OCI-LY3 (cell line): ENCODE measurements at regions not wholly inside any gene's neighbourhood (a gene's known extent, or its start where the extent isn't known, plus 50 kb on each side); places are given as distances from the start of the nearest gene placed in this dataset.

ENCODE experiments used
- H2AFZ ChIP-seq: fragments of 200-600, 300-600 bp; shearing (Covaris generic); 2 replicates; pipeline ENCODE4 v1.6.0; 2014; ENCODE audit warnings: antibody characterized with exemption, low read depth, low read length
- H3K27ac ChIP-seq: fragments of 200-600, 300-600 bp; sonication (generic); 2 replicates; pipeline ENCODE4 v1.5.1; 2014; ENCODE audit warnings: mild to moderate bottlenecking, low read length, moderate library complexity, mixed read lengths
- H3K27me3 ChIP-seq: fragments of 200-600, 300-600 bp; sonication (generic); 2 replicates; pipeline ENCODE4 v1.6.1; 2014; ENCODE audit warnings: low read depth, low read length, mixed read lengths
- H3K36me3 ChIP-seq: fragments of 200-600, 300-600 bp; sonication (generic); replicated peaks from 2 replicates; pipeline ENCODE3; 2014; ENCODE audit warnings: low read depth, low read length, mixed read lengths
- H3K4me1 ChIP-seq: fragments of 300-600, 200-600 bp; sonication (generic); 2 replicates; pipeline ENCODE4 v1.6.1; 2014; ENCODE audit warnings: low read length, mixed read lengths
- H3K4me2 ChIP-seq: fragments of 200-600, 300-600 bp; sonication (generic); 2 replicates; pipeline ENCODE4 v1.6.1; 2014; ENCODE audit warnings: low read length, mixed read lengths
- H3K4me3 ChIP-seq: fragments of 300-600, 200-600 bp; sonication (generic); 2 replicates; pipeline ENCODE4 v1.5.1; 2014; ENCODE audit warnings: antibody characterized with exemption, mild to moderate bottlenecking, low read length, moderate library complexity
- H3K79me2 ChIP-seq: fragments of 300-600, 200-600 bp; shearing (Covaris generic); 2 replicates; pipeline ENCODE4 v1.6.1; 2014; ENCODE audit warnings: mild to moderate bottlenecking, low read length, mixed read lengths
- H3K9ac ChIP-seq: fragments of 300-600, 200-600 bp; shearing (Covaris generic); 2 replicates; pipeline ENCODE4 v1.6.0; 2014; ENCODE audit warnings: mild to moderate bottlenecking, low read length, moderate library complexity
- H3K9me3 ChIP-seq: fragments of 200-600, 300-600 bp; shearing (Covaris generic); 2 replicates; pipeline ENCODE4 v1.6.1; 2014; ENCODE audit warnings: low read length, mixed read lengths; ENCODE audit not compliant: insufficient read depth
- H4K20me1 ChIP-seq: fragments of 200-600, 300-600 bp; sonication (generic); 2 replicates; pipeline ENCODE4 v1.6.1; 2016; ENCODE audit warnings: low read length, mixed read lengths; ENCODE audit not compliant: insufficient read depth
- CTCF ChIP-seq: fragments of 200-600, 300-600 bp; sonication (generic); IDR thresholded peaks from 2 replicates; pipeline ENCODE4 v1.5.1; 2014; ENCODE audit warnings: antibody characterized with exemption, low read length, low read depth
- EZH2phosphoT487 ChIP-seq: fragments of 200-600 bp; shearing (Covaris generic); IDR thresholded peaks from 2 replicates; pipeline ENCODE4 v1.6.1; 2018; ENCODE audit warnings: antibody characterized with exemption, mixed run types, low read depth

GRCh38 chr6:140140891-140141290 is 766.4 kb upstream of the CITED2 start:
- H3K4me1 ChIP-seq = no peaks in the 10 kb centered on the region
- no peak overlapping the region for H2AFZ ChIP-seq
- no peaks in the 10 kb centered on the region for H3K79me2 ChIP-seq
- no peak overlapping the region for H3K4me2 ChIP-seq
- H3K36me3 ChIP-seq = no peaks in the 10 kb centered on the region
- H4K20me1 ChIP-seq = no peaks in the 10 kb centered on the region
- H3K9me3 ChIP-seq = no peaks in the 10 kb centered on the region
- no peak overlapping the region for H3K4me3 ChIP-seq
- H3K27ac ChIP-seq = no peak overlapping the region
- H3K27me3 ChIP-seq = no peaks in the 10 kb centered on the region
- TF ChIP-seq EZH2phosphoT487 = no peak
- TF ChIP-seq CTCF = no peak
- H3K9ac ChIP-seq = no peak overlapping the region

DNA sequence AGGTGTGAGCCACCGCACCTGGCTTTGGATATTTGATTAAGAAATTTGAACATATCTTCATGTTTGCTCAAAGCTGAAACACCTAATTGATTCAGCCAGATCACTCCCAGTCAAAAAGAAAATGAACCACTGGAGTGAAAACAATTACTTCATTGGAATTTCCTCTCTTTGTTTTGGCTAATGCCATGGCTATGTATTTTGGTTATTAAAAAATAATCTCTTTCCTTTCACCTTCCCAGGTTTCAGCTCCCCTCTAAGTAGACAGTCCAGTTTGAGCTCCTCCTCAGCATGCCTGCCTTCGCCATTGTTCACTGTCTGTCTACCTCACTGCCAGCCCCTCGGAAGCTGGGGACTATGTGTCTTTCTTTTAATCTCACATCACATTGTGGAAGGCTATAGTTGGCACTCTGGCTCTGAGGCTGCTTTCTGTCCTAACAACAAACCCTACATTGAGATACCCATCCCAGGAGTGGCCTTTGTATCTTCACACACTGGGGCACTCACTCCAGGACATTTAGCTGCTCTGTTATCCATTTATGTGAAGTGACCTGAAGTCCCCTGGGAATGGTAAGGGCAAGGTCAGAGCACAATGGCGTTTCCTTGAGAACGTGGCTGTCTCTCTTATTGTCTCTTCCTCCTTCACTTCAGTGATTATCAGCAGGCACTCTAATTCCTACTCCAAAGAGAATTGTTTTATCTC is 764.0 kb upstream of the CITED2 start:
- H3K9me3 ChIP-seq = no peaks in the 10 kb centered on the region
- no peaks in the 10 kb centered on the region for H3K27me3 ChIP-seq
- no peaks in the 10 kb centered on the region for H4K20me1 ChIP-seq
- H3K27ac ChIP-seq = no peak overlapping the region
- H3K79me2 ChIP-seq = no peaks in the 10 kb centered on the region
- H3K9ac ChIP-seq = no peak overlapping the region
- no peak overlapping the region for H3K4me2 ChIP-seq
- no peaks in the 10 kb centered on the region for H3K4me1 ChIP-seq
- no peaks in the 10 kb centered on the region for H3K36me3 ChIP-seq
- TF ChIP-seq CTCF (no peak), EZH2phosphoT487 (no peak)
- no peak overlapping the region for H2AFZ ChIP-seq
- H3K4me3 ChIP-seq = no peak overlapping the region

- Histone ChIP-seq H3K9me3 (no peaks in the 10 kb centered on the region), H3K9ac (no peak overlapping the region), H4K20me1 (no peaks in the 10 kb centered on the region), H3K4me3 (no peak overlapping the region), H2AFZ (no peak overlapping the region), H3K27me3 (no peaks in the 10 kb centered on the region), H3K4me1 (no peaks in the 10 kb centered on the region), H3K4me2 (no peak overlapping the region), H3K79me2 (no peaks in the 10 kb centered on the region), H3K27ac (no peak overlapping the region), H3K36me3 (no peaks in the 10 kb centered on the region)
- TF ChIP-seq EZH2phosphoT487 (no peak), CTCF (no peak)
Observed at GRCh38 chr6:140134224-140134623, 759.8 kb upstream of the CITED2 start.

- Histone ChIP-seq H3K79me2 (no peaks in the 10 kb centered on the region), H3K27me3 (no peaks in the 10 kb centered on the region), H3K4me1 (no peaks in the 10 kb centered on the region), H2AFZ (no peak overlapping the region), H3K4me2 (no peak overlapping the region), H3K9ac (no peak overlapping the region), H3K4me3 (no peak overlapping the region), H3K36me3 (no peaks in the 10 kb centered on the region), H3K27ac (no peak overlapping the region), H3K9me3 (no peaks in the 10 kb centered on the region), H4K20me1 (no peaks in the 10 kb centered on the region)
- TF ChIP-seq CTCF = no peak
- no peak for TF ChIP-seq EZH2phosphoT487
Observed at GRCh38 chr6:140130074-140130473, 755.6 kb upstream of the CITED2 start.
